H1 (cell line): ENCODE measurements at regions not wholly inside any gene's neighbourhood (a gene's known extent, or its start where the extent isn't known, plus 50 kb on each side); places are given as distances from the start of the nearest gene placed in this dataset.

Experiments
- TF ChIP-seq, protein P1 (sequence below): fragments of 300-600 bp; sonication (generic); IDR thresholded peaks from 2 replicates; pipeline ENCODE4 v1.7.1; 2012; ENCODE audit warnings: low read length, moderate library complexity, mild to moderate bottlenecking, inconsistent platforms; ENCODE audit not compliant: insufficient replicate concordance

DNA sequence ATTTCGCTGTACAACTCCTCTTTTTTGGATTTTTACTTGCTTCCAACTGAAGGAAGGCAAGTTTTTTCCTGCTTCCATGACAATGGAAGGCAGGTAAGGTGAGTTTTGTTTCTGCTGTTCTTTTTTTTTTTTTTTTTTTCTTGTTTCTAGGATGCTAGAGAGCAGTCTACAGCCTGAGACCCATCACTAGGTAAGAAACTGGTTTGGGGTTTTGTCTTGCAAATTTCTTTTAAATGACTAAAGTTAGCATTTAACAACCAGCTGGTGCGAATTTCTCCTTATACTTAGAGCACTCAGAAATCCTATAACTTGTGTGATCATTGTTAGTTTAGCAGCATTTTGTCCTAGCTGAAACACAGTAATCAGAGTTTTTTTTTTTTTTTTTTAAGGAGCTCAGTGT, 378.4 kb upstream of the CNKSR2 start (continued):
- TF ChIP-seq, protein P1, sequence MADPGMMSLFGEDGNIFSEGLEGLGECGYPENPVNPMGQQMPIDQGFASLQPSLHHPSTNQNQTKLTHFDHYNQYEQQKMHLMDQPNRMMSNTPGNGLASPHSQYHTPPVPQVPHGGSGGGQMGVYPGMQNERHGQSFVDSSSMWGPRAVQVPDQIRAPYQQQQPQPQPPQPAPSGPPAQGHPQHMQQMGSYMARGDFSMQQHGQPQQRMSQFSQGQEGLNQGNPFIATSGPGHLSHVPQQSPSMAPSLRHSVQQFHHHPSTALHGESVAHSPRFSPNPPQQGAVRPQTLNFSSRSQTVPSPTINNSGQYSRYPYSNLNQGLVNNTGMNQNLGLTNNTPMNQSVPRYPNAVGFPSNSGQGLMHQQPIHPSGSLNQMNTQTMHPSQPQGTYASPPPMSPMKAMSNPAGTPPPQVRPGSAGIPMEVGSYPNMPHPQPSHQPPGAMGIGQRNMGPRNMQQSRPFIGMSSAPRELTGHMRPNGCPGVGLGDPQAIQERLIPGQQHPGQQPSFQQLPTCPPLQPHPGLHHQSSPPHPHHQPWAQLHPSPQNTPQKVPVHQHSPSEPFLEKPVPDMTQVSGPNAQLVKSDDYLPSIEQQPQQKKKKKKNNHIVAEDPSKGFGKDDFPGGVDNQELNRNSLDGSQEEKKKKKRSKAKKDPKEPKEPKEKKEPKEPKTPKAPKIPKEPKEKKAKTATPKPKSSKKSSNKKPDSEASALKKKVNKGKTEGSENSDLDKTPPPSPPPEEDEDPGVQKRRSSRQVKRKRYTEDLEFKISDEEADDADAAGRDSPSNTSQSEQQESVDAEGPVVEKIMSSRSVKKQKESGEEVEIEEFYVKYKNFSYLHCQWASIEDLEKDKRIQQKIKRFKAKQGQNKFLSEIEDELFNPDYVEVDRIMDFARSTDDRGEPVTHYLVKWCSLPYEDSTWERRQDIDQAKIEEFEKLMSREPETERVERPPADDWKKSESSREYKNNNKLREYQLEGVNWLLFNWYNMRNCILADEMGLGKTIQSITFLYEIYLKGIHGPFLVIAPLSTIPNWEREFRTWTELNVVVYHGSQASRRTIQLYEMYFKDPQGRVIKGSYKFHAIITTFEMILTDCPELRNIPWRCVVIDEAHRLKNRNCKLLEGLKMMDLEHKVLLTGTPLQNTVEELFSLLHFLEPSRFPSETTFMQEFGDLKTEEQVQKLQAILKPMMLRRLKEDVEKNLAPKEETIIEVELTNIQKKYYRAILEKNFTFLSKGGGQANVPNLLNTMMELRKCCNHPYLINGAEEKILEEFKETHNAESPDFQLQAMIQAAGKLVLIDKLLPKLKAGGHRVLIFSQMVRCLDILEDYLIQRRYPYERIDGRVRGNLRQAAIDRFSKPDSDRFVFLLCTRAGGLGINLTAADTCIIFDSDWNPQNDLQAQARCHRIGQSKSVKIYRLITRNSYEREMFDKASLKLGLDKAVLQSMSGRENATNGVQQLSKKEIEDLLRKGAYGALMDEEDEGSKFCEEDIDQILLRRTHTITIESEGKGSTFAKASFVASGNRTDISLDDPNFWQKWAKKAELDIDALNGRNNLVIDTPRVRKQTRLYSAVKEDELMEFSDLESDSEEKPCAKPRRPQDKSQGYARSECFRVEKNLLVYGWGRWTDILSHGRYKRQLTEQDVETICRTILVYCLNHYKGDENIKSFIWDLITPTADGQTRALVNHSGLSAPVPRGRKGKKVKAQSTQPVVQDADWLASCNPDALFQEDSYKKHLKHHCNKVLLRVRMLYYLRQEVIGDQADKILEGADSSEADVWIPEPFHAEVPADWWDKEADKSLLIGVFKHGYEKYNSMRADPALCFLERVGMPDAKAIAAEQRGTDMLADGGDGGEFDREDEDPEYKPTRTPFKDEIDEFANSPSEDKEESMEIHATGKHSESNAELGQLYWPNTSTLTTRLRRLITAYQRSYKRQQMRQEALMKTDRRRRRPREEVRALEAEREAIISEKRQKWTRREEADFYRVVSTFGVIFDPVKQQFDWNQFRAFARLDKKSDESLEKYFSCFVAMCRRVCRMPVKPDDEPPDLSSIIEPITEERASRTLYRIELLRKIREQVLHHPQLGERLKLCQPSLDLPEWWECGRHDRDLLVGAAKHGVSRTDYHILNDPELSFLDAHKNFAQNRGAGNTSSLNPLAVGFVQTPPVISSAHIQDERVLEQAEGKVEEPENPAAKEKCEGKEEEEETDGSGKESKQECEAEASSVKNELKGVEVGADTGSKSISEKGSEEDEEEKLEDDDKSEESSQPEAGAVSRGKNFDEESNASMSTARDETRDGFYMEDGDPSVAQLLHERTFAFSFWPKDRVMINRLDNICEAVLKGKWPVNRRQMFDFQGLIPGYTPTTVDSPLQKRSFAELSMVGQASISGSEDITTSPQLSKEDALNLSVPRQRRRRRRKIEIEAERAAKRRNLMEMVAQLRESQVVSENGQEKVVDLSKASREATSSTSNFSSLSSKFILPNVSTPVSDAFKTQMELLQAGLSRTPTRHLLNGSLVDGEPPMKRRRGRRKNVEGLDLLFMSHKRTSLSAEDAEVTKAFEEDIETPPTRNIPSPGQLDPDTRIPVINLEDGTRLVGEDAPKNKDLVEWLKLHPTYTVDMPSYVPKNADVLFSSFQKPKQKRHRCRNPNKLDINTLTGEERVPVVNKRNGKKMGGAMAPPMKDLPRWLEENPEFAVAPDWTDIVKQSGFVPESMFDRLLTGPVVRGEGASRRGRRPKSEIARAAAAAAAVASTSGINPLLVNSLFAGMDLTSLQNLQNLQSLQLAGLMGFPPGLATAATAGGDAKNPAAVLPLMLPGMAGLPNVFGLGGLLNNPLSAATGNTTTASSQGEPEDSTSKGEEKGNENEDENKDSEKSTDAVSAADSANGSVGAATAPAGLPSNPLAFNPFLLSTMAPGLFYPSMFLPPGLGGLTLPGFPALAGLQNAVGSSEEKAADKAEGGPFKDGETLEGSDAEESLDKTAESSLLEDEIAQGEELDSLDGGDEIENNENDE, result peak; percentile 49
